T1000 (cell line): ENCODE measurements at regions not wholly inside any gene's neighbourhood (a gene's known extent, or its start where the extent isn't known, plus 50 kb on each side); places are given as distances from the start of the nearest gene placed in this dataset.

Experiments
- DNase-seq: peaks from one replicate; lab custom pipeline; 2025; ENCODE audit warnings: mixed read lengths; lab: John Stamatoyannopoulos, UW

- no peak for DNase-seq
Measured at GRCh38 chr13:82698383-82698782, 1183.9 kb downstream of the SLITRK1 start.

GRCh38 chr13:82693607-82694006 lies 1188.7 kb downstream of the SLITRK1 start:
- no peak for DNase-seq

- DNase-seq, result no peak
Measured at GRCh38 chr13:82688400-82688994, 1193.8 kb downstream of the SLITRK1 start.

GRCh38 chr13:82687884-82688283 lies 1194.4 kb downstream of the SLITRK1 start:
- DNase-seq, result no peak

- no peak for DNase-seq
Measured at GRCh38 chr13:82681535-82681934, 1200.7 kb downstream of the SLITRK1 start.

GRCh38 chr13:82678052-82678451 lies 1204.2 kb downstream of the SLITRK1 start:
- no peak for DNase-seq

- DNase-seq, result no peak
Measured at GRCh38 chr13:82675024-82675423, 1207.2 kb downstream of the SLITRK1 start.

GRCh38 chr13:82674546-82674945 lies 1207.7 kb downstream of the SLITRK1 start:
- DNase-seq, result no peak

GRCh38 chr13:82672248-82672647 lies 1210.0 kb downstream of the SLITRK1 start:
- DNase-seq, result no peak

GRCh38 chr13:82664183-82664582 lies 1218.1 kb downstream of the SLITRK1 start:
- DNase-seq, result no peak

- DNase-seq, result no peak
Measured at GRCh38 chr13:82661126-82661525, 1221.1 kb downstream of the SLITRK1 start.

- no peak for DNase-seq
Measured at GRCh38 chr13:82658811-82659210, 1223.5 kb downstream of the SLITRK1 start.

GRCh38 chr13:82657471-82657870 lies 1224.8 kb downstream of the SLITRK1 start:
- DNase-seq, result no peak

GRCh38 chr13:82654861-82655855 lies 1227.1 kb downstream of the SLITRK1 start:
- DNase-seq, result no peak

GRCh38 chr13:82654143-82654542 lies 1228.1 kb downstream of the SLITRK1 start:
- no peak for DNase-seq

GRCh38 chr13:82647540-82647939 lies 1234.7 kb downstream of the SLITRK1 start:
- no peak for DNase-seq

GRCh38 chr13:82636119-82636518 lies 1246.2 kb downstream of the SLITRK1 start:
- no peak for DNase-seq

GRCh38 chr13:82634946-82635345 lies 1247.3 kb downstream of the SLITRK1 start:
- DNase-seq, result no peak

GRCh38 chr13:82627183-82627582 lies 1255.1 kb downstream of the SLITRK1 start:
- no peak for DNase-seq

- no peak for DNase-seq
Measured at GRCh38 chr13:82625717-82626116, 1256.6 kb downstream of the SLITRK1 start.

GRCh38 chr13:82615043-82615442 lies 1267.2 kb downstream of the SLITRK1 start:
- no peak for DNase-seq

- DNase-seq, result no peak
Measured at GRCh38 chr13:82614086-82614485, 1268.2 kb downstream of the SLITRK1 start.

GRCh38 chr13:82606008-82606407 lies 1276.3 kb downstream of the SLITRK1 start:
- no peak for DNase-seq
